HCT116 (cell line): ENCODE measurements at regions not wholly inside any gene's neighbourhood (a gene's known extent, or its start where the extent isn't known, plus 50 kb on each side); places are given as distances from the start of the nearest gene placed in this dataset.

Experiments used
- ATAC-seq: fragments of 200-7000 bp; cut with Tn5 transposase; 2 replicates; pipeline ENCODE4 v1.9.1; 2020; ENCODE audit warnings: mild to moderate bottlenecking, moderate library complexity
- BruUV-seq: library from RNA; stranded (reverse); fragments of 400-500 nt; replicated peaks from 2 replicates; lab custom pipeline; 2021; lab: Mats Ljungman, UMichigan
- CTCF ChIA-PET: fragments of 300-600 bp; sonication (Branson Sonifier 250); formaldehyde crosslinking; loops from one replicate; lab custom pipeline; 2021; ENCODE audit warnings: antibody characterized with exemption; lab: Charles Lee
- POLR2A ChIA-PET: fragments of 300-600, 350-600 bp; sonication (Branson Sonifier 250); formaldehyde crosslinking; loops from one replicate; lab custom pipeline; 2021; ENCODE audit warnings: antibody characterized with exemption; lab: Charles Lee
- RAD21 ChIA-PET, 2 experiments: fragments of 300-600 bp; sonication (Branson Sonifier 250); formaldehyde crosslinking; loops; one replicate each; lab custom pipeline; 2023; ENCODE audit warnings: low total read pairs in 2 of 2; ENCODE audit not compliant: uncharacterized antibody in 2 of 2, unreplicated experiment in 2 of 2, low non-redundant PET in 1 of 2; lab: Charles Lee
- DNase-seq: peaks from one replicate; pipeline ENCODE4 v3.0.0-alpha.2; 2010; ENCODE audit warnings: low read depth, low spot score
- H2AFZ ChIP-seq: fragments of 200-600 bp; shearing (Covaris generic), sonication (generic); 2 replicates; pipeline ENCODE4 v1.6.1; 2017; ENCODE audit warnings: low read depth, mixed run types, mixed read lengths, antibody characterized with exemption, low read length; ENCODE audit not compliant: poor library complexity, severe bottlenecking
- H3K27ac ChIP-seq: 2 replicates; pipeline ENCODE4 v1.5.1; 2012; ENCODE audit warnings: low read depth, low read length
- H3K27me3 ChIP-seq: fragments of 200-600 bp; sonication (generic); 2 replicates; pipeline ENCODE4 v1.6.1; 2016; ENCODE audit warnings: mixed run types, low read length, mixed read lengths; ENCODE audit not compliant: insufficient read depth
- H3K36me3 ChIP-seq, 2 experiments: fragments of 200-500 bp in 1 of 2; fragments of 200-600 bp in 1 of 2; sonication (Bioruptor generic) in 1 of 2; sonication (generic) in 1 of 2; 2 replicates each; pipeline versions ENCODE4 v1.5.1 to v1.6.1; 2014 to 2016; ENCODE audit warnings: low read length in 2 of 2, inconsistent platforms in 1 of 2, mixed read lengths in 1 of 2, mixed run types in 1 of 2; ENCODE audit not compliant: insufficient read depth in 2 of 2, control insufficient read depth in 1 of 2
- H3K4me1 ChIP-seq, 2 experiments: fragments of 200-600 bp in 1 of 2; sonication (generic) in 1 of 2; 2 replicates each; pipeline versions ENCODE4 v1.5.1 to v1.6.1; 2012 to 2017; ENCODE audit warnings: low read length in 2 of 2, inconsistent platforms in 1 of 2, mild to moderate bottlenecking in 1 of 2, mixed read lengths in 1 of 2, mixed run types in 1 of 2, moderate library complexity in 1 of 2; ENCODE audit not compliant: insufficient read depth in 2 of 2, control insufficient read depth in 1 of 2
- H3K4me2 ChIP-seq: fragments of 200-600 bp; sonication (generic); 2 replicates; pipeline ENCODE4 v1.6.1; 2017; ENCODE audit warnings: mixed run types, low read length, mixed read lengths
- H3K4me3 ChIP-seq, 2 experiments: fragments of 200-600 bp in 1 of 2; sonication (generic) in 1 of 2; replicated peaks in 1 of 2; 2 replicates each; pipeline ENCODE4 v1.5.1; 2011 to 2016; ENCODE audit warnings: low read length in 2 of 2, control low read depth in 1 of 2, low read depth in 1 of 2, mild to moderate bottlenecking in 1 of 2, mixed read lengths in 1 of 2, mixed run types in 1 of 2
- H3K79me2 ChIP-seq: fragments of 200-600 bp; sonication (generic); 2 replicates; pipeline ENCODE4 v1.6.1; 2017; ENCODE audit warnings: mild to moderate bottlenecking, mixed run types, low read length, moderate library complexity, mixed read lengths; ENCODE audit not compliant: insufficient read depth
- H3K9ac ChIP-seq: fragments of 200-600 bp; sonication (generic); 2 replicates; pipeline ENCODE4 v1.6.1; 2016; ENCODE audit warnings: low read length, mixed read lengths
- H3K9me2 ChIP-seq: fragments of 200-600 bp; sonication (generic), shearing (Covaris generic); 2 replicates; pipeline ENCODE4 v1.6.1; 2017; ENCODE audit warnings: mixed run types, mild to moderate bottlenecking, moderate library complexity; ENCODE audit not compliant: insufficient read depth
- H3K9me3 ChIP-seq, 2 experiments: fragments of 200-500 bp in 1 of 2; fragments of 200-600 bp in 1 of 2; sonication (Bioruptor generic) in 1 of 2; sonication (generic) in 1 of 2; 2 replicates each; pipeline ENCODE4 v1.6.1; 2014 to 2017; ENCODE audit warnings: low read length in 2 of 2, mixed read lengths in 2 of 2, inconsistent platforms in 1 of 2, low read depth in 1 of 2, mild to moderate bottlenecking in 1 of 2, mixed run types in 1 of 2, moderate library complexity in 1 of 2; ENCODE audit not compliant: control insufficient read depth in 1 of 2, insufficient read depth in 1 of 2
- H4K20me1 ChIP-seq: fragments of 200-600 bp; sonication (generic), shearing (Covaris generic); 2 replicates; pipeline ENCODE4 v1.6.1; 2017; ENCODE audit warnings: mixed run types, mild to moderate bottlenecking, moderate library complexity; ENCODE audit not compliant: insufficient read depth
- ATF3 ChIP-seq: IDR thresholded peaks from 2 replicates; pipeline ENCODE4 v1.6.1; 2012
- CBX3 ChIP-seq: IDR thresholded peaks from 2 replicates; pipeline ENCODE4 v1.6.1; 2012; ENCODE audit warnings: low read depth
- CEBPB ChIP-seq: IDR thresholded peaks from 2 replicates; pipeline ENCODE4 v1.6.1; 2012; ENCODE audit warnings: low read depth
- EGR1 ChIP-seq: IDR thresholded peaks from 2 replicates; pipeline ENCODE4 v1.6.1; 2012; ENCODE audit warnings: low read depth
- ELF1 ChIP-seq: IDR thresholded peaks from 2 replicates; pipeline ENCODE4 v1.6.1; 2012; ENCODE audit warnings: low read depth, borderline replicate concordance
- EZH2phosphoT487 ChIP-seq: fragments of 200-600 bp; IDR thresholded peaks from 2 replicates; pipeline ENCODE4 v1.6.1; 2018; ENCODE audit warnings: antibody characterized with exemption, borderline replicate concordance
- MAX ChIP-seq: IDR thresholded peaks from 2 replicates; pipeline ENCODE4 v1.6.1; 2012
- POLR2A ChIP-seq: IDR thresholded peaks from 2 replicates; pipeline ENCODE4 v1.7.0; 2011; ENCODE audit warnings: borderline replicate concordance; ENCODE audit not compliant: insufficient read depth, insufficient read length; ENCODE audit errors: extremely low read depth
- RAD21 ChIP-seq: IDR thresholded peaks from 2 replicates; pipeline ENCODE4 v1.6.1; 2012; ENCODE audit warnings: low read depth, mild to moderate bottlenecking
- REST ChIP-seq: IDR thresholded peaks from 2 replicates; pipeline ENCODE4 v1.6.1; 2012; ENCODE audit warnings: low read depth
- SIN3A ChIP-seq: IDR thresholded peaks from 2 replicates; pipeline ENCODE4 v1.6.1; 2012; ENCODE audit warnings: low read depth
- SP1 ChIP-seq: IDR thresholded peaks from 2 replicates; pipeline ENCODE4 v1.6.1; 2012; ENCODE audit warnings: low read depth
- SRF ChIP-seq: IDR thresholded peaks from 2 replicates; pipeline ENCODE4 v1.6.1; 2012; ENCODE audit warnings: low read depth
- YY1 ChIP-seq: IDR thresholded peaks from 2 replicates; pipeline ENCODE4 v1.6.1; 2011; ENCODE audit warnings: low read length, low read depth, moderate library complexity, mild to moderate bottlenecking; ENCODE audit not compliant: insufficient replicate concordance; ENCODE audit errors: extremely low read depth
- ZFX ChIP-seq: fragments of 450-650 bp; IDR thresholded peaks from 2 replicates; pipeline ENCODE4 v1.6.1; 2017
- ZNF274 ChIP-seq: fragments of 200-500 bp; sonication (Bioruptor generic); IDR thresholded peaks from 2 replicates; pipeline ENCODE4 v1.6.1; 2014; ENCODE audit warnings: mild to moderate bottlenecking, low read depth, low read length, inconsistent platforms
- intact Hi-C: fragments of 100-400 bp; cut with micrococcal nuclease; formaldehyde crosslinking; loops from 2 replicates; pipeline ENCODE4 v1.10.0; 2022

GRCh38 chr6:144661116-144661806, 376.1 kb downstream of the UTRN start:
- peak overlapping the region; percentile 43 for H2AFZ ChIP-seq
- H3K79me2 ChIP-seq = no peaks in the 10 kb centered on the region
- intact Hi-C loops = no loop called here
- H3K9me3 ChIP-seq = no peaks in the 10 kb centered on the region; a peak in 1 of 4 replicates
- DNase-seq = no peak
- BruUV-seq = no TSS peak
- H3K9ac ChIP-seq = no peak overlapping the region
- H3K4me1 ChIP-seq = peaks cover 8 to 33% of the 10 kb centered on the region in 2 experiments; a peak in 3 of 4 replicates
- H3K9me2 ChIP-seq = no peaks in the 10 kb centered on the region
- H3K36me3 ChIP-seq = no peaks in the 10 kb centered on the region
- POLR2A ChIA-PET = no interaction called here
- RAD21 ChIA-PET = no interaction called here
- H3K27ac ChIP-seq = no peak overlapping the region
- peak overlapping the region; percentile 36 for H3K4me2 ChIP-seq
- peak; percentile 59; the same call in 1 of the 2 replicates for ATAC-seq
- H3K27me3 ChIP-seq = no peaks in the 10 kb centered on the region
- no peak for TF ChIP-seq CBX3
- no peak for TF ChIP-seq ZFX
- TF ChIP-seq SRF = no peak
- TF ChIP-seq YY1 = no peak
- no peak for TF ChIP-seq REST
- TF ChIP-seq EZH2phosphoT487 = no peak
- TF ChIP-seq ZNF274 = no peak
- TF ChIP-seq EGR1 = no peak
- no peak for TF ChIP-seq ATF3
- no peak for TF ChIP-seq MAX
- TF ChIP-seq POLR2A = no peak
- TF ChIP-seq SP1 = no peak
- TF ChIP-seq CEBPB = no peak
- TF ChIP-seq SIN3A = no peak
- TF ChIP-seq RAD21 = no peak
- no peak for TF ChIP-seq ELF1
- TF ChIP-seq, all 23 proteins: peak for 0
- no peak overlapping the region for H3K4me3 ChIP-seq
- H4K20me1 ChIP-seq = no peaks in the 10 kb centered on the region
- CTCF ChIA-PET = no interaction called here
